SH-SY5Y (cell line): ENCODE measurements at regions not wholly inside any gene's neighbourhood (a gene's known extent, or its start where the extent isn't known, plus 50 kb on each side); places are given as distances from the start of the nearest gene placed in this dataset.

Experiments
- GATA2 ChIP-seq: IDR thresholded peaks from 2 replicates; pipeline ENCODE4 v1.6.1; 2011; ENCODE audit warnings: mild to moderate bottlenecking, low read depth, low read length
- GATA3 ChIP-seq: IDR thresholded peaks from 2 replicates; pipeline ENCODE4 v1.6.1; 2011; ENCODE audit warnings: low read depth, mild to moderate bottlenecking, low read length, moderate library complexity

DNA sequence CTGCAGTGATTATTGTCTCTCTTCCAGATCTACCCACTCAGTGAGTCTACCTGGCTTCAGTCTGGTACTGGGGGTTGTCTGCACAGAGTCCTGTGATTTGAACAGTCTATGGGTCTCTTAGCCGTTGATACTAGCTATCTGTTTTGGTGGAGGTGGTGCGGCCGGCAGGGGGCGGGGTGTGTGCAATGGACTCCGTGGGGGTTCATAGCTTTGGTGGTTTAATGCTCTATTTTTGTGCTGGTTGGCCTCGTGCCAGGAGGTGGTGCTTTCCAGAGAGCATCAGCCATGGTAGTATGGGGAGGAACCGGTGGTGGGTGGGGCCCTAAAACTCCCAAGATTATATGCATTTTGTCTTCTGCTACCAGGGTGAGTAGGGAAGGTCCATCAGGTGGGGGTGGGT, 1120.1 kb upstream of the FAM98A start:
- TF ChIP-seq GATA2, result no peak
- TF ChIP-seq GATA3, result no peak
